K562 (cell line): ENCODE measurements at regions not wholly inside any gene's neighbourhood (a gene's known extent, or its start where the extent isn't known, plus 50 kb on each side); places are given as distances from the start of the nearest gene placed in this dataset.

Experiments
- TF ChIP-seq, protein P1 (sequence below): fragments of 200-600 bp; sonication (generic); IDR thresholded peaks from one replicate; pipeline ENCODE4 v1.6.1; 2012; ENCODE audit warnings: mild to moderate bottlenecking, low read depth, low read length, inconsistent platforms
- TF ChIP-seq, protein P2 (sequence below): sonication (generic); formaldehyde crosslinking; IDR thresholded peaks from 2 replicates; pipeline ENCODE4 v1.5.0; 2020; ENCODE audit warnings: missing genetic modification reagents

DNA sequence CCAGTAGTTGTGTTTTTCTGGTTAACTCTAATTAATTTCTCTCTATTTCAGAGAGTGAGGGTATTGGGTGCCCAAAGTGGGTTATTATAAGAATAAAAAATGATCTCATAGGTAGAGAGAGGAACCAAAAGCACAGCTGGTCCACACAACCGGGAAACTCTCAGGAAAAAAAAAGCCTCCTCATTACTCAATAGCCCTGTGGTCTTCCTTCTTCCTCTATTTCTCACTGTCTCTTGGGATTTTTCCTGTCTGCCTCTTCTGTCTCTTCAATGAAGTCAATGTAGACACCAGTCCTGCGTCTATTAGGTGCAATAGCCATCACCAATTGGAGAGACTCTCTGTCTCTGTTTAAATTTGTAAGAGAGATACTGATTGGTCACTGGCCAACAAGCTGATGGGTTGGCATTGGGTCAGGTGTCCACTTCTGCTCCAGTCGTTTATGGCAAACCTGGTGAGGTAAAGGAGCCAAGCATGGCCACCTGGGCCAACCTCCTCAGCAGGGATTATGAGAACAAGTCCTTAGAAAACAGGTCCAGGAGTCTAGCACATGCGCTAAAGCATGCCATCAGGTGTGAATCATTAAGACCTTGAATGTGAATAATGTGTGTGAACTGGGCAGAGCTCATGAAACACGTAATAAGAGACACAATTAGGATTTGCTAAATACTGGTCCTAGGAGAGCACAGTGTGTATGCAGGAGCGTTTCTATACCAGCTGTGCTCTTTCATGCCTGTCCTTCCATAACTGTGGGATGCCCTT lies 443.0 kb upstream of the RUNX1 start (continued):
- TF ChIP-seq, protein P1, sequence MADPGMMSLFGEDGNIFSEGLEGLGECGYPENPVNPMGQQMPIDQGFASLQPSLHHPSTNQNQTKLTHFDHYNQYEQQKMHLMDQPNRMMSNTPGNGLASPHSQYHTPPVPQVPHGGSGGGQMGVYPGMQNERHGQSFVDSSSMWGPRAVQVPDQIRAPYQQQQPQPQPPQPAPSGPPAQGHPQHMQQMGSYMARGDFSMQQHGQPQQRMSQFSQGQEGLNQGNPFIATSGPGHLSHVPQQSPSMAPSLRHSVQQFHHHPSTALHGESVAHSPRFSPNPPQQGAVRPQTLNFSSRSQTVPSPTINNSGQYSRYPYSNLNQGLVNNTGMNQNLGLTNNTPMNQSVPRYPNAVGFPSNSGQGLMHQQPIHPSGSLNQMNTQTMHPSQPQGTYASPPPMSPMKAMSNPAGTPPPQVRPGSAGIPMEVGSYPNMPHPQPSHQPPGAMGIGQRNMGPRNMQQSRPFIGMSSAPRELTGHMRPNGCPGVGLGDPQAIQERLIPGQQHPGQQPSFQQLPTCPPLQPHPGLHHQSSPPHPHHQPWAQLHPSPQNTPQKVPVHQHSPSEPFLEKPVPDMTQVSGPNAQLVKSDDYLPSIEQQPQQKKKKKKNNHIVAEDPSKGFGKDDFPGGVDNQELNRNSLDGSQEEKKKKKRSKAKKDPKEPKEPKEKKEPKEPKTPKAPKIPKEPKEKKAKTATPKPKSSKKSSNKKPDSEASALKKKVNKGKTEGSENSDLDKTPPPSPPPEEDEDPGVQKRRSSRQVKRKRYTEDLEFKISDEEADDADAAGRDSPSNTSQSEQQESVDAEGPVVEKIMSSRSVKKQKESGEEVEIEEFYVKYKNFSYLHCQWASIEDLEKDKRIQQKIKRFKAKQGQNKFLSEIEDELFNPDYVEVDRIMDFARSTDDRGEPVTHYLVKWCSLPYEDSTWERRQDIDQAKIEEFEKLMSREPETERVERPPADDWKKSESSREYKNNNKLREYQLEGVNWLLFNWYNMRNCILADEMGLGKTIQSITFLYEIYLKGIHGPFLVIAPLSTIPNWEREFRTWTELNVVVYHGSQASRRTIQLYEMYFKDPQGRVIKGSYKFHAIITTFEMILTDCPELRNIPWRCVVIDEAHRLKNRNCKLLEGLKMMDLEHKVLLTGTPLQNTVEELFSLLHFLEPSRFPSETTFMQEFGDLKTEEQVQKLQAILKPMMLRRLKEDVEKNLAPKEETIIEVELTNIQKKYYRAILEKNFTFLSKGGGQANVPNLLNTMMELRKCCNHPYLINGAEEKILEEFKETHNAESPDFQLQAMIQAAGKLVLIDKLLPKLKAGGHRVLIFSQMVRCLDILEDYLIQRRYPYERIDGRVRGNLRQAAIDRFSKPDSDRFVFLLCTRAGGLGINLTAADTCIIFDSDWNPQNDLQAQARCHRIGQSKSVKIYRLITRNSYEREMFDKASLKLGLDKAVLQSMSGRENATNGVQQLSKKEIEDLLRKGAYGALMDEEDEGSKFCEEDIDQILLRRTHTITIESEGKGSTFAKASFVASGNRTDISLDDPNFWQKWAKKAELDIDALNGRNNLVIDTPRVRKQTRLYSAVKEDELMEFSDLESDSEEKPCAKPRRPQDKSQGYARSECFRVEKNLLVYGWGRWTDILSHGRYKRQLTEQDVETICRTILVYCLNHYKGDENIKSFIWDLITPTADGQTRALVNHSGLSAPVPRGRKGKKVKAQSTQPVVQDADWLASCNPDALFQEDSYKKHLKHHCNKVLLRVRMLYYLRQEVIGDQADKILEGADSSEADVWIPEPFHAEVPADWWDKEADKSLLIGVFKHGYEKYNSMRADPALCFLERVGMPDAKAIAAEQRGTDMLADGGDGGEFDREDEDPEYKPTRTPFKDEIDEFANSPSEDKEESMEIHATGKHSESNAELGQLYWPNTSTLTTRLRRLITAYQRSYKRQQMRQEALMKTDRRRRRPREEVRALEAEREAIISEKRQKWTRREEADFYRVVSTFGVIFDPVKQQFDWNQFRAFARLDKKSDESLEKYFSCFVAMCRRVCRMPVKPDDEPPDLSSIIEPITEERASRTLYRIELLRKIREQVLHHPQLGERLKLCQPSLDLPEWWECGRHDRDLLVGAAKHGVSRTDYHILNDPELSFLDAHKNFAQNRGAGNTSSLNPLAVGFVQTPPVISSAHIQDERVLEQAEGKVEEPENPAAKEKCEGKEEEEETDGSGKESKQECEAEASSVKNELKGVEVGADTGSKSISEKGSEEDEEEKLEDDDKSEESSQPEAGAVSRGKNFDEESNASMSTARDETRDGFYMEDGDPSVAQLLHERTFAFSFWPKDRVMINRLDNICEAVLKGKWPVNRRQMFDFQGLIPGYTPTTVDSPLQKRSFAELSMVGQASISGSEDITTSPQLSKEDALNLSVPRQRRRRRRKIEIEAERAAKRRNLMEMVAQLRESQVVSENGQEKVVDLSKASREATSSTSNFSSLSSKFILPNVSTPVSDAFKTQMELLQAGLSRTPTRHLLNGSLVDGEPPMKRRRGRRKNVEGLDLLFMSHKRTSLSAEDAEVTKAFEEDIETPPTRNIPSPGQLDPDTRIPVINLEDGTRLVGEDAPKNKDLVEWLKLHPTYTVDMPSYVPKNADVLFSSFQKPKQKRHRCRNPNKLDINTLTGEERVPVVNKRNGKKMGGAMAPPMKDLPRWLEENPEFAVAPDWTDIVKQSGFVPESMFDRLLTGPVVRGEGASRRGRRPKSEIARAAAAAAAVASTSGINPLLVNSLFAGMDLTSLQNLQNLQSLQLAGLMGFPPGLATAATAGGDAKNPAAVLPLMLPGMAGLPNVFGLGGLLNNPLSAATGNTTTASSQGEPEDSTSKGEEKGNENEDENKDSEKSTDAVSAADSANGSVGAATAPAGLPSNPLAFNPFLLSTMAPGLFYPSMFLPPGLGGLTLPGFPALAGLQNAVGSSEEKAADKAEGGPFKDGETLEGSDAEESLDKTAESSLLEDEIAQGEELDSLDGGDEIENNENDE, result no peak
- TF ChIP-seq, protein P2, sequence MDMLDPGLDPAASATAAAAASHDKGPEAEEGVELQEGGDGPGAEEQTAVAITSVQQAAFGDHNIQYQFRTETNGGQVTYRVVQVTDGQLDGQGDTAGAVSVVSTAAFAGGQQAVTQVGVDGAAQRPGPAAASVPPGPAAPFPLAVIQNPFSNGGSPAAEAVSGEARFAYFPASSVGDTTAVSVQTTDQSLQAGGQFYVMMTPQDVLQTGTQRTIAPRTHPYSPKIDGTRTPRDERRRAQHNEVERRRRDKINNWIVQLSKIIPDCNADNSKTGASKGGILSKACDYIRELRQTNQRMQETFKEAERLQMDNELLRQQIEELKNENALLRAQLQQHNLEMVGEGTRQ (CRISPR knock-in tag), result no peak
- TF ChIP-seq, all 486 proteins: peak for 0
